Mesendoderm (in vitro differentiated cells): ENCODE measurements at regions not wholly inside any gene's neighbourhood (a gene's known extent, or its start where the extent isn't known, plus 50 kb on each side); places are given as distances from the start of the nearest gene placed in this dataset.
"Not testable (repeated sequence)": the region's sequence is repeated elsewhere in the genome, so short reads cannot be mapped to it uniquely, and the experiment has no call there.

ENCODE experiments used
- DNase-seq: peaks from one replicate; pipeline ENCODE4 v3.0.0; 2013
- H2AK5ac ChIP-seq: 2 replicates; pipeline ENCODE4 v1.6.1; 2013; ENCODE audit warnings: low read length, inconsistent platforms
- H2BK120ac ChIP-seq: 2 replicates; pipeline ENCODE4 v1.6.1; 2013; ENCODE audit warnings: low read depth, mild to moderate bottlenecking, low read length, moderate library complexity, mixed read lengths
- H2BK15ac ChIP-seq: replicated peaks from 2 replicates; pipeline ENCODE4 v1.6.1; 2013; ENCODE audit warnings: low read depth, mild to moderate bottlenecking, moderate library complexity
- H2BK5ac ChIP-seq: 2 replicates; pipeline ENCODE4 v1.6.1; 2013; ENCODE audit warnings: low read length, inconsistent platforms
- H3K18ac ChIP-seq: 2 replicates; pipeline ENCODE4 v1.6.1; 2013; ENCODE audit warnings: mild to moderate bottlenecking, low read length, mixed read lengths
- H3K23ac ChIP-seq: one replicate; pipeline ENCODE4 v1.6.1; 2013; ENCODE audit warnings: low read length
- H3K27ac ChIP-seq: 2 replicates; pipeline ENCODE4 v1.5.1; 2013; ENCODE audit warnings: low read depth, mild to moderate bottlenecking, inconsistent platforms, low read length, moderate library complexity
- H3K27me3 ChIP-seq: 2 replicates; pipeline ENCODE4 v1.6.1; 2013; ENCODE audit warnings: low read length, control low read depth, mild to moderate bottlenecking, inconsistent platforms; ENCODE audit not compliant: insufficient read depth, poor library complexity
- H3K36me3 ChIP-seq: 2 replicates; pipeline ENCODE4 v1.6.1; 2013; ENCODE audit warnings: low read length, inconsistent platforms; ENCODE audit not compliant: control insufficient read depth, insufficient read depth
- H3K4ac ChIP-seq: one replicate; pipeline ENCODE4 v1.6.1; 2013; ENCODE audit warnings: low read depth, mild to moderate bottlenecking, low read length, moderate library complexity
- H3K4me1 ChIP-seq: 2 replicates; pipeline ENCODE4 v1.6.1; 2013; ENCODE audit warnings: low read depth, low read length, inconsistent platforms; ENCODE audit not compliant: control insufficient read depth
- H3K4me2 ChIP-seq: 2 replicates; pipeline ENCODE4 v1.6.1; 2013; ENCODE audit warnings: low read length
- H3K4me3 ChIP-seq: 2 replicates; pipeline ENCODE4 v1.5.1; 2013; ENCODE audit warnings: mild to moderate bottlenecking, low read length
- H3K56ac ChIP-seq: one replicate; pipeline ENCODE4 v1.6.1; 2013; ENCODE audit warnings: low read length
- H3K79me1 ChIP-seq: 2 replicates; pipeline ENCODE4 v1.6.1; 2013; ENCODE audit warnings: low read length, inconsistent platforms
- H3K79me2 ChIP-seq: 2 replicates; pipeline ENCODE4 v1.6.1; 2013; ENCODE audit warnings: mild to moderate bottlenecking, low read length; ENCODE audit not compliant: control insufficient read depth, insufficient read depth
- H3K9ac ChIP-seq: 2 replicates; pipeline ENCODE4 v1.6.1; 2013; ENCODE audit warnings: low read length, inconsistent platforms
- H4K5ac ChIP-seq: one replicate; pipeline ENCODE4 v1.6.1; 2013; ENCODE audit warnings: low read length
- H4K8ac ChIP-seq: one replicate; pipeline ENCODE4 v1.6.1; 2013; ENCODE audit warnings: low read depth, mild to moderate bottlenecking, control low read depth, low read length, moderate library complexity
- whole genome bisulfite sequencing: extraction: QIAGEN DNeasy Blood & Tissue Kit; methylation state at CpG from one replicate; pipeline ENCODE4 v1.1.7; 2013; ENCODE audit warnings: low lambda C conversion rate, missing lambda C conversion rate; ENCODE audit not compliant: insufficient coverage; ENCODE audit errors: extremely low coverage; 5-methylcytosine and 5-hydroxymethylcytosine counted together

GRCh38 chr7:76959573-76960399 lies 72.4 kb downstream of the SPDYE17 start:
- not testable (repeated sequence) for H2BK120ac ChIP-seq, H3K4me2 ChIP-seq, H3K79me2 ChIP-seq, H3K79me1 ChIP-seq, H3K18ac ChIP-seq, H3K27me3 ChIP-seq, H3K27ac ChIP-seq, H3K36me3 ChIP-seq, H3K4me3 ChIP-seq, H2BK15ac ChIP-seq, H2AK5ac ChIP-seq, H3K4ac ChIP-seq, H4K8ac ChIP-seq, H3K56ac ChIP-seq, H3K4me1 ChIP-seq, DNase-seq, H3K9ac ChIP-seq, H3K23ac ChIP-seq, H2BK5ac ChIP-seq, H4K5ac ChIP-seq
- WGBS: no CpG with 5 or more reads among the region's 69 CpGs

- H3K4ac ChIP-seq, H3K79me2 ChIP-seq, H2BK15ac ChIP-seq, H4K8ac ChIP-seq, H3K18ac ChIP-seq, H4K5ac ChIP-seq, H3K56ac ChIP-seq, H3K23ac ChIP-seq, DNase-seq, H3K9ac ChIP-seq, H3K27ac ChIP-seq, H2AK5ac ChIP-seq, H3K27me3 ChIP-seq, H3K4me3 ChIP-seq, H3K4me1 ChIP-seq, H2BK5ac ChIP-seq, H3K79me1 ChIP-seq, H3K4me2 ChIP-seq, H2BK120ac ChIP-seq, H3K36me3 ChIP-seq: not testable (repeated sequence)
- no CpG with 5 or more reads among the region's 5 CpGs for WGBS
These were observed 75.6 kb downstream of the SPDYE17 start for GRCh38 chr7:76956531-76956930.

- H3K4ac ChIP-seq, H2BK120ac ChIP-seq, H3K18ac ChIP-seq, H4K8ac ChIP-seq, H3K23ac ChIP-seq, H3K4me1 ChIP-seq, H2BK5ac ChIP-seq, H3K4me2 ChIP-seq, DNase-seq, H3K27ac ChIP-seq, H3K79me1 ChIP-seq, H2BK15ac ChIP-seq, H4K5ac ChIP-seq, H3K4me3 ChIP-seq, H3K79me2 ChIP-seq, H3K9ac ChIP-seq, H3K36me3 ChIP-seq, H2AK5ac ChIP-seq, H3K27me3 ChIP-seq, H3K56ac ChIP-seq: not testable (repeated sequence)
- WGBS: no CpG with 5 or more reads among the region's 4 CpGs
These were observed 77.0 kb downstream of the SPDYE17 start for GRCh38 chr7:76955124-76955523.

- not testable (repeated sequence) for H3K27ac ChIP-seq, H3K4me1 ChIP-seq
These were observed 87.6 kb downstream of the SPDYE17 start for GRCh38 chr7:76944603-76945002.

GRCh38 chr7:76941809-76942765 lies 90.1 kb downstream of the SPDYE17 start:
- H2BK15ac ChIP-seq, H2AK5ac ChIP-seq, H3K23ac ChIP-seq, H3K18ac ChIP-seq, H3K79me2 ChIP-seq, H3K27me3 ChIP-seq, H3K9ac ChIP-seq, H3K4me2 ChIP-seq, H3K56ac ChIP-seq, H4K8ac ChIP-seq, H3K27ac ChIP-seq, H3K4me3 ChIP-seq, DNase-seq, H2BK5ac ChIP-seq, H3K36me3 ChIP-seq, H2BK120ac ChIP-seq, H4K5ac ChIP-seq, H3K4me1 ChIP-seq, H3K79me1 ChIP-seq, H3K4ac ChIP-seq: not testable (repeated sequence)
- WGBS: no CpG with 5 or more reads among the region's 2 CpGs

More at GRCh38 chr7:76944603-76945002, 87.6 kb downstream of the SPDYE17 start:
- not testable (repeated sequence) for H3K18ac ChIP-seq, H3K4me2 ChIP-seq, H3K9ac ChIP-seq, H3K79me1 ChIP-seq, H2BK120ac ChIP-seq, H4K8ac ChIP-seq, H3K4ac ChIP-seq, H3K36me3 ChIP-seq, H3K4me3 ChIP-seq, H3K56ac ChIP-seq, H3K27me3 ChIP-seq, H2BK15ac ChIP-seq, H2AK5ac ChIP-seq, DNase-seq, H3K23ac ChIP-seq, H2BK5ac ChIP-seq, H3K79me2 ChIP-seq, H4K5ac ChIP-seq
